ENCODE measurements at regions not wholly inside any gene's neighbourhood (a gene's known extent, or its start where the extent isn't known, plus 50 kb on each side); places are given as distances from the start of the nearest gene placed in this dataset.

- TF ChIP-seq AKAP8 (CRISPR knock-in tag; IDR thresholded peaks at IDR 0.05), result no peak
- no peak for TF ChIP-seq ARID3A (IDR thresholded peaks at IDR 0.05; ENCODE audit: low read depth, low read length)
Measured at GRCh38 chr1:229164836-229165735, 105.8 kb upstream of the RAB4A start (continued).

GRCh38 chr1:229167318-229167717 is 103.6 kb upstream of the RAB4A start:
- Histone ChIP-seq H3K27ac (ENCODE audit: extremely low read length, insufficient read depth, low read length) (no peak overlapping the region), H3K36me3 (replicated peaks in 1 of 2; ENCODE audit: control insufficient read depth in 1 of 2, insufficient read depth in 2 of 2, low read length in 2 of 2) (no peaks in the 10 kb centered on the region), H3K79me2 (ENCODE audit: insufficient read depth, low read length) (no peaks in the 10 kb centered on the region), H3K9ac (ENCODE audit: insufficient read depth, low read depth, low read length) (no peak overlapping the region), H4K20me1 (ENCODE audit: insufficient read depth, low read length) (no peaks in the 10 kb centered on the region), H3K9me3 (ENCODE audit: low read length) (no peaks in the 10 kb centered on the region), H3K4me2 (ENCODE audit: low read depth, low read length) (no peak overlapping the region), H3K4me3 (replicated peaks in 1 of 3; ENCODE audit: insufficient read depth in 1 of 3, low read depth in 2 of 3, low read length in 3 of 3) (no peak overlapping the region), H2AFZ (ENCODE audit: low read length) (no peak overlapping the region), H3K4me1 (ENCODE audit: insufficient read depth, low read length) (peaks cover 71% of the 10 kb centered on the region), H3K27me3 (ENCODE audit: control insufficient read depth in 1 of 2, insufficient read depth in 2 of 2, low read length in 2 of 2) (no peaks in the 10 kb centered on the region; a peak in 1 of 5 replicates)
- ChIA-PET POLR2A (no interaction called here), CTCF (ENCODE audit: low intra/inter-chr PET ratio, low total read pairs) (no interaction called here)
- 87% methylated on average over 4 of the region's 4 CpGs for WGBS (ENCODE audit: low lambda C conversion rate)
- intact Hi-C loops (cut with micrococcal nuclease; ENCODE audit: unreplicated experiment), result no loop called here
- BruUV-seq (replicated peaks), result no TSS peak
- in situ Hi-C loops (cut with HindIII; ENCODE audit: extremely low pct_ligation_motif_present, low pct_unique_long_range_greater_than_20kb), result no loop called here
- DNase-seq (ENCODE audit: low spot score) (no peak), FAIRE-seq (no peak), ATAC-seq (no peak)
- TF ChIP-seq ZBTB39 (CRISPR knock-in tag; IDR thresholded peaks at IDR 0.05) (no peak), RBM22 (optimal IDR thresholded peaks at IDR 0.05; ENCODE audit: low read length) (no peak), ZNF740 (CRISPR knock-in tag; IDR thresholded peaks at IDR 0.05) (no peak)

All from HepG2 (cell line).